Cardiac fibroblast (primary cell): ENCODE measurements at regions not wholly inside any gene's neighbourhood (a gene's known extent, or its start where the extent isn't known, plus 50 kb on each side); places are given as distances from the start of the nearest gene placed in this dataset.

ENCODE experiments used
- DNase-seq, 2 donors: peaks; one replicate each; pipeline versions ENCODE4 v3.0.0 to v3.0.0-alpha.2; 2010; ENCODE audit warnings: low read depth in 2 of 2
- H3K4me3 ChIP-seq, 2 donors: replicated peaks in 1 of 2; 1 replicate in 1 of 2; 2 replicates in 1 of 2; pipeline ENCODE4 v1.5.1; 2011; ENCODE audit warnings: low read depth in 2 of 2, low read length in 2 of 2, mild to moderate bottlenecking in 2 of 2, moderate library complexity in 1 of 2
- CTCF ChIP-seq: IDR thresholded peaks from one replicate; pipeline ENCODE4 v1.5.1; 2011; ENCODE audit warnings: low read depth, mild to moderate bottlenecking, low read length, inconsistent platforms

GRCh38 chr18:78056011-78056410 is 806.4 kb downstream of the GALR1 start:
- no peak overlapping the region for H3K4me3 ChIP-seq
- DNase-seq: no peak
- TF ChIP-seq CTCF: no peak

- no peak overlapping the region for H3K4me3 ChIP-seq
Observed at GRCh38 chr18:78069784-78070664, 820.4 kb downstream of the GALR1 start.

GRCh38 chr18:78071166-78071710 is 821.6 kb downstream of the GALR1 start:
- TF ChIP-seq CTCF: no peak
- no peak overlapping the region for H3K4me3 ChIP-seq
- DNase-seq: no peak

More at GRCh38 chr18:78069784-78070664, 820.4 kb downstream of the GALR1 start:
- DNase-seq: no peak
- no peak for TF ChIP-seq CTCF

- H3K4me3 ChIP-seq: no peak overlapping the region
- no peak for TF ChIP-seq CTCF
- no peak for DNase-seq
Observed at GRCh38 chr18:78071776-78072175, 822.1 kb downstream of the GALR1 start.

- no peak for DNase-seq
- no peak for TF ChIP-seq CTCF
- H3K4me3 ChIP-seq: no peak overlapping the region
Observed at GRCh38 chr18:78072375-78072774, 822.7 kb downstream of the GALR1 start.

- DNase-seq: no peak
- H3K4me3 ChIP-seq: no peak overlapping the region
- no peak for TF ChIP-seq CTCF
Observed at GRCh38 chr18:78073275-78073674, 823.6 kb downstream of the GALR1 start.
